Upper lobe of right lung (tissue), 1 donor: ENCODE measurements at regions not wholly inside any gene's neighbourhood (a gene's known extent, or its start where the extent isn't known, plus 50 kb on each side); places are given as distances from the start of the nearest gene placed in this dataset.

Source experiments
- ATAC-seq: fragments of 200-7000 bp; cut with Tn5 transposase; one replicate; pipeline ENCODE4 v1.9.1; 2020; ENCODE audit warnings: mild to moderate bottlenecking, moderate library complexity
- DNase-seq: peaks from one replicate; pipeline ENCODE4 v3.0.0-alpha.2; 2020
- H3K27ac ChIP-seq: fragments of 200-600 bp; one replicate; pipeline ENCODE4 v1.8.0; 2022
- H3K27me3 ChIP-seq: fragments of 200-600 bp; one replicate; pipeline ENCODE4 v1.8.0; 2022; ENCODE audit warnings: mild to moderate bottlenecking
- H3K36me3 ChIP-seq: fragments of 200-600 bp; one replicate; pipeline ENCODE4 v1.8.0; 2022
- H3K4me1 ChIP-seq: fragments of 200-600 bp; one replicate; pipeline ENCODE4 v1.8.0; 2022
- H3K4me3 ChIP-seq: fragments of 200-600 bp; one replicate; pipeline ENCODE4 v1.8.0; 2022; ENCODE audit warnings: mild to moderate bottlenecking
- H3K9me3 ChIP-seq: fragments of 200-600 bp; one replicate; pipeline ENCODE4 v1.8.0; 2022
- CTCF ChIP-seq: fragments of 200-600 bp; IDR thresholded peaks from one replicate; pipeline ENCODE4 v1.8.0; 2022; ENCODE audit warnings: antibody characterized with exemption
- intact Hi-C: fragments of 100-400 bp; cut with DNase I; formaldehyde crosslinking; loops from one replicate; pipeline ENCODE4 v1.11.0; 2022
- donor health status: DM: no; HTN: yes; CAD: no; lungs with severe emphysema.

- intact Hi-C loops: no loop called here
- Histone ChIP-seq H3K27ac (no peak overlapping the region), H3K4me3 (no peak overlapping the region), H3K36me3 (no peaks in the 10 kb centered on the region), H3K4me1 (peaks cover 9% of the 10 kb centered on the region), H3K27me3 (no peaks in the 10 kb centered on the region), H3K9me3 (no peaks in the 10 kb centered on the region)
- ATAC-seq: peak; percentile 47
- TF ChIP-seq CTCF: no peak
- DNase-seq: no peak
Observed at GRCh38 chr7:116446212-116446855, 53.2 kb upstream of the CAV2 start.

GRCh38 chr7:116447436-116447835 lies 52.1 kb upstream of the CAV2 start:
- intact Hi-C loops: no loop called here
- H3K27ac ChIP-seq: no peak overlapping the region

GRCh38 chr7:116447966-116448839 lies 51.3 kb upstream of the CAV2 start:
- H3K36me3 ChIP-seq: no peaks in the 10 kb centered on the region
- no peaks in the 10 kb centered on the region for H3K27me3 ChIP-seq
- H3K9me3 ChIP-seq: no peaks in the 10 kb centered on the region
- no peak overlapping the region for H3K27ac ChIP-seq
- intact Hi-C loops: no loop called here
- ATAC-seq (no peak), DNase-seq (no peak)
- no peak overlapping the region for H3K4me3 ChIP-seq
- no peak for TF ChIP-seq CTCF
- H3K4me1 ChIP-seq: peaks cover 9% of the 10 kb centered on the region

More at GRCh38 chr7:116447436-116447835, 52.1 kb upstream of the CAV2 start:
- no peak for TF ChIP-seq CTCF
- Histone ChIP-seq H3K27me3 (no peaks in the 10 kb centered on the region), H3K9me3 (no peaks in the 10 kb centered on the region), H3K4me3 (no peak overlapping the region), H3K4me1 (peaks cover 9% of the 10 kb centered on the region), H3K36me3 (no peaks in the 10 kb centered on the region)
- ATAC-seq (no peak), DNase-seq (no peak)

- no peaks in the 10 kb centered on the region for H3K36me3 ChIP-seq
- H3K9me3 ChIP-seq: no peaks in the 10 kb centered on the region
- H3K4me3 ChIP-seq: no peak overlapping the region
- ATAC-seq (no peak), DNase-seq (no peak)
- H3K27ac ChIP-seq: no peak overlapping the region
- intact Hi-C loops: no loop called here
- TF ChIP-seq CTCF: no peak
- H3K4me1 ChIP-seq: peaks cover 9% of the 10 kb centered on the region
- H3K27me3 ChIP-seq: no peaks in the 10 kb centered on the region
Observed at GRCh38 chr7:116449441-116449840, 50.1 kb upstream of the CAV2 start.
